ENCODE measurements at regions not wholly inside any gene's neighbourhood (a gene's known extent, or its start where the extent isn't known, plus 50 kb on each side); places are given as distances from the start of the nearest gene placed in this dataset.

GRCh38 chr13:44031555-44031954 lies 151.9 kb downstream of the LACC1 start:
- Histone ChIP-seq H3K4me1 (no peaks in the 10 kb centered on the region), H3K9me3 (no peaks in the 10 kb centered on the region), H3K4me3 (no peak overlapping the region), H3K36me3 (no peaks in the 10 kb centered on the region), H3K27me3 (no peaks in the 10 kb centered on the region), H3K9ac (ENCODE audit: low read depth in 2 of 2, low read length in 2 of 2) (no peak overlapping the region), H3K27ac (no peak overlapping the region)
- intact Hi-C loops (cut with DNase I) = no loop called here
- TF ChIP-seq CTCF (IDR thresholded peaks at IDR 0.05) = no peak
- no peak for DNase-seq

- H3K4me1 ChIP-seq = no peaks in the 10 kb centered on the region
- no peak overlapping the region for H3K9ac ChIP-seq (ENCODE audit: low read depth in 2 of 2, low read length in 2 of 2)
- no peak for TF ChIP-seq CTCF (IDR thresholded peaks at IDR 0.05)
- H3K9me3 ChIP-seq = no peaks in the 10 kb centered on the region
- H3K4me3 ChIP-seq = no peak overlapping the region
- no peak for DNase-seq
- intact Hi-C loops (cut with DNase I) = no loop called here
- H3K36me3 ChIP-seq = no peaks in the 10 kb centered on the region
- no peaks in the 10 kb centered on the region for H3K27me3 ChIP-seq
- H3K27ac ChIP-seq = no peak overlapping the region
These were observed 153.1 kb downstream of the LACC1 start for GRCh38 chr13:44032802-44033201.

GRCh38 chr13:44035400-44035799 lies 155.7 kb downstream of the LACC1 start:
- intact Hi-C loops (cut with DNase I) = no loop called here

GRCh38 chr13:44040070-44040817 lies 160.5 kb downstream of the LACC1 start:
- H3K36me3 ChIP-seq = no peaks in the 10 kb centered on the region
- no peak overlapping the region for H3K9ac ChIP-seq (ENCODE audit: low read depth in 2 of 2, low read length in 2 of 2)
- no peak overlapping the region for H3K27ac ChIP-seq
- H3K4me3 ChIP-seq = no peak overlapping the region
- no peak for TF ChIP-seq CTCF (IDR thresholded peaks at IDR 0.05)
- no peak for DNase-seq
- H3K4me1 ChIP-seq = no peaks in the 10 kb centered on the region
- H3K27me3 ChIP-seq = no peaks in the 10 kb centered on the region
- intact Hi-C loops (cut with DNase I) = no loop called here
- H3K9me3 ChIP-seq = no peaks in the 10 kb centered on the region

More at GRCh38 chr13:44035400-44035799, 155.7 kb downstream of the LACC1 start:
- DNase-seq = no peak
- H3K9ac ChIP-seq (ENCODE audit: low read depth in 2 of 2, low read length in 2 of 2) = no peak overlapping the region
- H3K27me3 ChIP-seq = no peaks in the 10 kb centered on the region
- H3K9me3 ChIP-seq = no peaks in the 10 kb centered on the region
- H3K36me3 ChIP-seq = no peaks in the 10 kb centered on the region
- H3K4me1 ChIP-seq = no peaks in the 10 kb centered on the region
- no peak overlapping the region for H3K4me3 ChIP-seq
- TF ChIP-seq CTCF (IDR thresholded peaks at IDR 0.05) = no peak
- no peak overlapping the region for H3K27ac ChIP-seq

GRCh38 chr13:44040818-44041100 lies 161.1 kb downstream of the LACC1 start:
- H3K27me3 ChIP-seq = no peaks in the 10 kb centered on the region
- DNase-seq = no peak
- no peak overlapping the region for H3K9ac ChIP-seq (ENCODE audit: low read depth in 2 of 2, low read length in 2 of 2)
- no peaks in the 10 kb centered on the region for H3K9me3 ChIP-seq
- H3K27ac ChIP-seq = no peak overlapping the region
- no peaks in the 10 kb centered on the region for H3K36me3 ChIP-seq
- H3K4me3 ChIP-seq = no peak overlapping the region
- intact Hi-C loops (cut with DNase I) = no loop called here
- H3K4me1 ChIP-seq = no peaks in the 10 kb centered on the region
- no peak for TF ChIP-seq CTCF (IDR thresholded peaks at IDR 0.05)
